SK-N-SH (cell line): ENCODE measurements at regions not wholly inside any gene's neighbourhood (a gene's known extent, or its start where the extent isn't known, plus 50 kb on each side); places are given as distances from the start of the nearest gene placed in this dataset.

Experiments used
- CTCF ChIA-PET: fragments of 300-600, 350-600 bp; formaldehyde crosslinking; extraction: SDS; loops from one replicate; lab custom pipeline; 2021; lab: Yijun Ruan, JAX
- POLR2A ChIA-PET: fragments of 350-600 bp; sonication (Branson Sonifier 250); formaldehyde crosslinking; extraction: SDS; loops from one replicate; lab custom pipeline; 2020; ENCODE audit warnings: antibody characterized with exemption, inconsistent platforms; lab: Yijun Ruan, JAX
- DNase-seq: peaks from one replicate; pipeline ENCODE4 v3.0.0; 2012
- H2AFZ ChIP-seq: fragments of 200-600 bp; sonication (generic); 2 replicates; pipeline ENCODE4 v1.8.1; 2016; ENCODE audit warnings: antibody characterized with exemption, mild to moderate bottlenecking, low read depth
- H3F3A ChIP-seq: fragments of 200-600 bp; sonication (generic); replicated peaks from 2 replicates; pipeline ENCODE3; 2016; ENCODE audit warnings: antibody characterized with exemption, mild to moderate bottlenecking; ENCODE audit not compliant: insufficient read depth
- H3K27ac ChIP-seq, 2 experiments: fragments of 200-500 bp in 1 of 2; fragments of 200-600 bp in 1 of 2; sonication (Bioruptor generic) in 1 of 2; sonication (generic), shearing (Covaris generic) in 1 of 2; 2 replicates each; pipeline versions ENCODE4 v1.5.1 to v1.6.1; 2014 to 2016; ENCODE audit warnings: low read depth in 2 of 2, inconsistent platforms in 1 of 2, low read length in 1 of 2, mild to moderate bottlenecking in 1 of 2, mixed read lengths in 1 of 2
- H3K27me3 ChIP-seq: fragments of 200-600 bp; sonication (generic), shearing (Covaris generic); 2 replicates; pipeline ENCODE4 v1.6.1; 2016; ENCODE audit warnings: mixed run types; ENCODE audit not compliant: insufficient read depth
- H3K36me3 ChIP-seq, 2 experiments: fragments of 200-500 bp in 1 of 2; fragments of 200-600 bp in 1 of 2; sonication (Bioruptor generic) in 1 of 2; sonication (generic) in 1 of 2; replicated peaks in 1 of 2; 2 replicates each; pipeline versions ENCODE3 to v1.5.1; 2014 to 2016; ENCODE audit warnings: low read length in 1 of 2, mild to moderate bottlenecking in 1 of 2; ENCODE audit not compliant: insufficient read depth in 2 of 2, control insufficient read depth in 1 of 2
- H3K4me1 ChIP-seq, 2 experiments: fragments of 200-500 bp in 1 of 2; fragments of 200-600 bp in 1 of 2; sonication (Bioruptor generic) in 1 of 2; sonication (generic), shearing (Covaris generic) in 1 of 2; 2 replicates each; pipeline versions ENCODE4 v1.5.1 to v1.6.1; 2014 to 2016; ENCODE audit warnings: low read depth in 1 of 2, low read length in 1 of 2, mixed run types in 1 of 2; ENCODE audit not compliant: insufficient read depth in 2 of 2, control insufficient read depth in 1 of 2
- H3K4me2 ChIP-seq: fragments of 200-600 bp; sonication (generic), shearing (Covaris generic); 2 replicates; pipeline ENCODE4 v1.6.1; 2017; ENCODE audit warnings: mixed run types
- H3K4me3 ChIP-seq, 2 experiments: fragments of 200-500 bp in 1 of 2; fragments of 200-600 bp in 1 of 2; sonication (Bioruptor generic) in 1 of 2; sonication (generic), shearing (Covaris generic) in 1 of 2; 2 replicates each; pipeline versions ENCODE4 v1.5.1 to v1.8.1; 2014 to 2016; ENCODE audit warnings: low read depth in 2 of 2, inconsistent platforms in 1 of 2, low read length in 1 of 2, mild to moderate bottlenecking in 1 of 2, mixed read lengths in 1 of 2, moderate library complexity in 1 of 2
- H3K79me2 ChIP-seq: fragments of 200-600 bp; sonication (generic); 2 replicates; pipeline ENCODE4 v1.8.1; 2017; ENCODE audit warnings: mild to moderate bottlenecking; ENCODE audit not compliant: insufficient read depth
- H3K9ac ChIP-seq: fragments of 200-600 bp; sonication (generic); 2 replicates; pipeline ENCODE4 v1.6.1; 2017; ENCODE audit warnings: mixed run types
- H3K9me2 ChIP-seq: fragments of 200-600 bp; sonication (generic); 2 replicates; pipeline ENCODE4 v1.6.1; 2017; ENCODE audit warnings: mixed run types
- H3K9me3 ChIP-seq: fragments of 200-600 bp; sonication (generic); 2 replicates; pipeline ENCODE4 v1.6.1; 2017; ENCODE audit warnings: mixed run types, mild to moderate bottlenecking, moderate library complexity
- H4K20me1 ChIP-seq: fragments of 200-600 bp; sonication (generic); 2 replicates; pipeline ENCODE4 v1.6.1; 2017; ENCODE audit warnings: mild to moderate bottlenecking, mixed run types; ENCODE audit not compliant: insufficient read depth
- CHD2 ChIP-seq: fragments of 150-350 bp; IDR thresholded peaks from 2 replicates; pipeline ENCODE4 v1.6.1; 2018; ENCODE audit warnings: low read length; ENCODE audit not compliant: partially characterized antibody
- EP300 ChIP-seq, 2 experiments: IDR thresholded peaks; 2 replicates each; pipeline versions ENCODE4 v1.4.0 to v1.6.1; 2012; ENCODE audit warnings: borderline replicate concordance in 1 of 2, low read depth in 1 of 2, low read length in 1 of 2
- FOXM1 ChIP-seq: IDR thresholded peaks from 2 replicates; pipeline ENCODE4 v1.4.0; 2012; ENCODE audit warnings: low read depth, mild to moderate bottlenecking
- GABPA ChIP-seq: IDR thresholded peaks from 2 replicates; pipeline ENCODE4 v1.4.0; 2012; ENCODE audit warnings: low read depth, mild to moderate bottlenecking
- MEF2A ChIP-seq: IDR thresholded peaks from 2 replicates; pipeline ENCODE4 v1.4.0; 2012; ENCODE audit warnings: low read depth, borderline replicate concordance
- MXI1 ChIP-seq: IDR thresholded peaks from 2 replicates; pipeline ENCODE4 v1.6.1; 2012; ENCODE audit warnings: mild to moderate bottlenecking, low read depth, low read length, improper control_type of control experiment
- NFIC ChIP-seq: IDR thresholded peaks from 2 replicates; pipeline ENCODE4 v1.4.0; 2012; ENCODE audit warnings: borderline replicate concordance
- POLR2AphosphoS5 ChIP-seq: IDR thresholded peaks from 2 replicates; pipeline ENCODE4 v1.6.1; 2012; ENCODE audit warnings: low read depth, low read length
- RXRA ChIP-seq: IDR thresholded peaks from 2 replicates; pipeline ENCODE4 v1.4.0; 2012; ENCODE audit warnings: low read depth, mild to moderate bottlenecking, borderline replicate concordance
- TCF12 ChIP-seq: IDR thresholded peaks from 2 replicates; pipeline ENCODE4 v1.4.0; 2012
- TEAD4 ChIP-seq: IDR thresholded peaks from 2 replicates; pipeline ENCODE4 v1.4.0; 2012; ENCODE audit warnings: mild to moderate bottlenecking, borderline replicate concordance; ENCODE audit not compliant: insufficient read depth
- WGBS: methylation state at CpG from one replicate; pipeline ENCODE4 v1.1.6; 2017; ENCODE audit warnings: low lambda C conversion rate; 5-methylcytosine and 5-hydroxymethylcytosine counted together
- TF ChIP-seq, protein P1 (sequence below): IDR thresholded peaks from 2 replicates; pipeline ENCODE4 v1.4.0; 2012; ENCODE audit warnings: low read depth, borderline replicate concordance
- TF ChIP-seq, protein P2 (sequence below): IDR thresholded peaks from 2 replicates; pipeline ENCODE4; 2012
- TF ChIP-seq, protein P3 (sequence below): IDR thresholded peaks from 2 replicates; pipeline ENCODE4 v1.6.1; 2012; ENCODE audit warnings: mild to moderate bottlenecking, low read depth, low read length, moderate library complexity
- TF ChIP-seq, protein P4 (sequence below): IDR thresholded peaks from 2 replicates; pipeline ENCODE4 v1.4.0; 2012; ENCODE audit warnings: low read depth
- TF ChIP-seq, protein P5 (sequence below): IDR thresholded peaks from 2 replicates; pipeline ENCODE4 v1.4.0; 2012; ENCODE audit warnings: low read depth, borderline replicate concordance

DNA sequence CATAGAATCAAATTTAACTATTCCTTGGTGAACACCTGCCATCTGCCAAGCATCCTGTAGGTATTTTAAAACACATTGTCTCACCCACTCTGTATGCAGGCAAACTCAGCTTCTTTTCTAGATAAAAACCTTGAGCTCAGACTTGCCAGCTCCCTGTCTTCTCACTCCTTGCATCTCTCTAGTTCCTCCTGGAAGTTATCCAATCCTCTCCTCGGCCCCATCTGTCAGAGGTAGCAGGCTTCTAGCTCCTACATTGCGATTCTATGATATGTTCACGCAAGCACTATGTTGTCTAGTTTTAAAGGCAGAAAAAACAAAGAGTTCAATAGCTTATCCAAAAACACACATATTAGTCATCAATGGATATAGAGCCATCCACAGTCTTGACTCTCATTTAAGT lies 67.0 kb upstream of the APCDD1 start:
- Histone ChIP-seq H3F3A (no peaks in the 10 kb centered on the region), H3K79me2 (no peaks in the 10 kb centered on the region), H3K36me3 (no peaks in the 10 kb centered on the region), H3K9me2 (no peaks in the 10 kb centered on the region), H3K4me1 (no peaks in the 10 kb centered on the region), H3K9me3 (no peaks in the 10 kb centered on the region)
- 37% methylated on average over 3 of the region's 3 CpGs for WGBS
- TF ChIP-seq, protein P1, sequence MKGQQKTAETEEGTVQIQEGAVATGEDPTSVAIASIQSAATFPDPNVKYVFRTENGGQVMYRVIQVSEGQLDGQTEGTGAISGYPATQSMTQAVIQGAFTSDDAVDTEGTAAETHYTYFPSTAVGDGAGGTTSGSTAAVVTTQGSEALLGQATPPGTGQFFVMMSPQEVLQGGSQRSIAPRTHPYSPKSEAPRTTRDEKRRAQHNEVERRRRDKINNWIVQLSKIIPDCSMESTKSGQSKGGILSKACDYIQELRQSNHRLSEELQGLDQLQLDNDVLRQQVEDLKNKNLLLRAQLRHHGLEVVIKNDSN, result no peak
- TF ChIP-seq, protein P2, sequence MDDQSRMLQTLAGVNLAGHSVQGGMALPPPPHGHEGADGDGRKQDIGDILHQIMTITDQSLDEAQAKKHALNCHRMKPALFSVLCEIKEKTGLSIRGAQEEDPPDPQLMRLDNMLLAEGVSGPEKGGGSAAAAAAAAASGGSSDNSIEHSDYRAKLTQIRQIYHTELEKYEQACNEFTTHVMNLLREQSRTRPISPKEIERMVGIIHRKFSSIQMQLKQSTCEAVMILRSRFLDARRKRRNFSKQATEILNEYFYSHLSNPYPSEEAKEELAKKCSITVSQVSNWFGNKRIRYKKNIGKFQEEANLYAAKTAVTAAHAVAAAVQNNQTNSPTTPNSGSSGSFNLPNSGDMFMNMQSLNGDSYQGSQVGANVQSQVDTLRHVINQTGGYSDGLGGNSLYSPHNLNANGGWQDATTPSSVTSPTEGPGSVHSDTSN, result no peak
- TF ChIP-seq CHD2 (no peak), RXRA (no peak), GABPA (no peak), MEF2A (no peak), TCF12 (no peak), TEAD4 (no peak), MXI1 (no peak), POLR2AphosphoS5 (no peak), EP300 (IDR thresholded peaks at IDR 0.05; ENCODE audit: borderline replicate concordance in 1 of 2, low read depth in 1 of 2, low read length in 1 of 2) (no peak), NFIC (no peak), FOXM1 (no peak)
- TF ChIP-seq, protein P3, sequence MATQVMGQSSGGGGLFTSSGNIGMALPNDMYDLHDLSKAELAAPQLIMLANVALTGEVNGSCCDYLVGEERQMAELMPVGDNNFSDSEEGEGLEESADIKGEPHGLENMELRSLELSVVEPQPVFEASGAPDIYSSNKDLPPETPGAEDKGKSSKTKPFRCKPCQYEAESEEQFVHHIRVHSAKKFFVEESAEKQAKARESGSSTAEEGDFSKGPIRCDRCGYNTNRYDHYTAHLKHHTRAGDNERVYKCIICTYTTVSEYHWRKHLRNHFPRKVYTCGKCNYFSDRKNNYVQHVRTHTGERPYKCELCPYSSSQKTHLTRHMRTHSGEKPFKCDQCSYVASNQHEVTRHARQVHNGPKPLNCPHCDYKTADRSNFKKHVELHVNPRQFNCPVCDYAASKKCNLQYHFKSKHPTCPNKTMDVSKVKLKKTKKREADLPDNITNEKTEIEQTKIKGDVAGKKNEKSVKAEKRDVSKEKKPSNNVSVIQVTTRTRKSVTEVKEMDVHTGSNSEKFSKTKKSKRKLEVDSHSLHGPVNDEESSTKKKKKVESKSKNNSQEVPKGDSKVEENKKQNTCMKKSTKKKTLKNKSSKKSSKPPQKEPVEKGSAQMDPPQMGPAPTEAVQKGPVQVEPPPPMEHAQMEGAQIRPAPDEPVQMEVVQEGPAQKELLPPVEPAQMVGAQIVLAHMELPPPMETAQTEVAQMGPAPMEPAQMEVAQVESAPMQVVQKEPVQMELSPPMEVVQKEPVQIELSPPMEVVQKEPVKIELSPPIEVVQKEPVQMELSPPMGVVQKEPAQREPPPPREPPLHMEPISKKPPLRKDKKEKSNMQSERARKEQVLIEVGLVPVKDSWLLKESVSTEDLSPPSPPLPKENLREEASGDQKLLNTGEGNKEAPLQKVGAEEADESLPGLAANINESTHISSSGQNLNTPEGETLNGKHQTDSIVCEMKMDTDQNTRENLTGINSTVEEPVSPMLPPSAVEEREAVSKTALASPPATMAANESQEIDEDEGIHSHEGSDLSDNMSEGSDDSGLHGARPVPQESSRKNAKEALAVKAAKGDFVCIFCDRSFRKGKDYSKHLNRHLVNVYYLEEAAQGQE, result no peak
- TF ChIP-seq, protein P4, sequence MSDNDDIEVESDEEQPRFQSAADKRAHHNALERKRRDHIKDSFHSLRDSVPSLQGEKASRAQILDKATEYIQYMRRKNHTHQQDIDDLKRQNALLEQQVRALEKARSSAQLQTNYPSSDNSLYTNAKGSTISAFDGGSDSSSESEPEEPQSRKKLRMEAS, result no peak
- TF ChIP-seq, protein P5, sequence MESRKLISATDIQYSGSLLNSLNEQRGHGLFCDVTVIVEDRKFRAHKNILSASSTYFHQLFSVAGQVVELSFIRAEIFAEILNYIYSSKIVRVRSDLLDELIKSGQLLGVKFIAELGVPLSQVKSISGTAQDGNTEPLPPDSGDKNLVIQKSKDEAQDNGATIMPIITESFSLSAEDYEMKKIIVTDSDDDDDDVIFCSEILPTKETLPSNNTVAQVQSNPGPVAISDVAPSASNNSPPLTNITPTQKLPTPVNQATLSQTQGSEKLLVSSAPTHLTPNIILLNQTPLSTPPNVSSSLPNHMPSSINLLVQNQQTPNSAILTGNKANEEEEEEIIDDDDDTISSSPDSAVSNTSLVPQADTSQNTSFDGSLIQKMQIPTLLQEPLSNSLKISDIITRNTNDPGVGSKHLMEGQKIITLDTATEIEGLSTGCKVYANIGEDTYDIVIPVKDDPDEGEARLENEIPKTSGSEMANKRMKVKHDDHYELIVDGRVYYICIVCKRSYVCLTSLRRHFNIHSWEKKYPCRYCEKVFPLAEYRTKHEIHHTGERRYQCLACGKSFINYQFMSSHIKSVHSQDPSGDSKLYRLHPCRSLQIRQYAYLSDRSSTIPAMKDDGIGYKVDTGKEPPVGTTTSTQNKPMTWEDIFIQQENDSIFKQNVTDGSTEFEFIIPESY, result no peak
- TF ChIP-seq, all 33 proteins: peak for 0
- Histone ChIP-seq H3K4me3 (no peak overlapping the region), H2AFZ (no peak overlapping the region), H3K9ac (no peak overlapping the region), H4K20me1 (no peaks in the 10 kb centered on the region), H3K4me2 (no peak overlapping the region), H3K27me3 (no peaks in the 10 kb centered on the region), H3K27ac (no peak overlapping the region)
- CTCF ChIA-PET, result no interaction called here
- DNase-seq, result no peak
- POLR2A ChIA-PET, result no interaction called here
